ENCODE measurements at regions not wholly inside any gene's neighbourhood (a gene's known extent, or its start where the extent isn't known, plus 50 kb on each side); places are given as distances from the start of the nearest gene placed in this dataset.

DNA sequence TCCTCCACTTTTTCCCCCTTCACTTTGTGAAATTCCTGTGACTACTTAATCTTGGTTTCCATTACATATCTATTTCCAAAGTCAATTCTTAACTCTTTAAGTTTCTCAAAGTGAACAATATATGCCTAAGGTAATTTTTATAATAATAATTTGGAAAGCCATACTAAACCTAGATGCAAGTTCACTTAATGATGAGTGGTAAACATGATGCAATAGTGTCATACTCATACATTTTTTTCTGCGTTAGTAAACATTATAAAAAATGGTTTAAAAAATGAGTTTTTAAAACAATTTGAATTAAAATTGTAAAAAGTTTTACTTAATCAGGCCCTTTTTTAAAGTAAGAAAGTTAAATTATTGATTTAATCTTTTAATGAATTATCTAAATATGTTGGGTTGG, 659.4 kb upstream of the FZD8 start:
- no peak for DNase-seq (ENCODE audit: low spot score)

DNA sequence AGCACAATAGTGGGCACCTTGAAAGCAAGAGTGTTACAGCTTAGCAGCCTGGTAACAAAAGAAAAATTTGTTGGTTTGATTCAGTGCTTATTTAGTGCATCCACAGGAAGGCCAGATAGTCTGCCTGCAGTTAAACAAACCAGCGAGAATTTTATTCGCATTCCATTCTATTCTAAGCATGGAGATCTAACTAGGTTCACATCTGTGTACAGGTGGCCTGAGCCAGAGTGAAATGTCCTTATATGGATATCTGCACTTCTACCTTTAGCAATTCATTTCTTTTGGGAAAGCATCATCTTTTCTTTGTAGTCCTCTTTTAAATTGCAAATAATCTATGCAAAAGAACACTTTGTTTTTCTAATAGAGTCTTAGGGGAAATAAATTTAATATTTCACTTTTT, 659.0 kb upstream of the FZD8 start:
- DNase-seq (ENCODE audit: low spot score), result no peak

DNA sequence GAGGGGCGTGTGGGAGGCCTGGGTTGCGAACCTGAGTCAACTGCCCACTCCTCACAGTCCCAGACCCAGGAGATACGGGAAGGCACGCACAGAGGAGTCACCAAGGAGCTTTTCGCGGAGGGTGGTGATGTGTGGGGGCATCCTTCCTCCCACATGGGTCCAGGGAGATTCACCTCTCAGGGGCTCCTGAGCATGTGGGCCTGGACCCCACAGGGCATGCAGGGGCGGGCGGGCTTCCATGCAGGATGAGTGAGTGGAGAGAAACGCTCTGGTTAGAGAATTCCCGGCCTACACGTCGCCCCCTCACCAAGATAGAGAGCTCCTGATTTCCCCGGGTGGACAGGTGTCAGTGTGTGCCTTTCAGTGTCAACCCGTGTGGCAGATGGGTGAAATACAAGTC, 641.7 kb upstream of the FZD8 start:
- no peak for DNase-seq (ENCODE audit: low spot score)

DNA sequence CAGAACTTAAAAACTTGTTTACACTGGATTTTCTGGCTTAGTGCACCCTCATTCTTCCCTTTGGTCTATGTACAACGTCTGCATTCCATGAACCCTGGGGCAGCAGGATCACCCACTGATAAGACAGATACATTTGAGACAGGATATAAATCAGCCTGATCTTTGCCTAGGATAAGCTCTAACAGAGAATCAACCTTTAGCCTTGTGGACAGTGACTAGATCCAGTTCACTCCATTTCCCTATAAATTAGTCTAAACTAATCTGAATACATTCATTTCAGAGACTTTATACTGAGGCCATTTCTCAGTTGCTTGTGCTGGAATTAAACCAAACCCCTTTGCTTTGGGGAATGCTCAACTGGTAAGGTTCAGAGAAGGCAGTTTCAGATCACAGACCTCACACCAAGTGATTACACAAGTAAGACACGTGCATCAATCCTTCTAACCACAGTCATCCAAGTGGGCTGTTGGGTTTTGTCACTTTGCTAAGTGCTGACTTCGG, 639.8 kb upstream of the FZD8 start:
- DNase-seq (ENCODE audit: low spot score), result no peak

DNA sequence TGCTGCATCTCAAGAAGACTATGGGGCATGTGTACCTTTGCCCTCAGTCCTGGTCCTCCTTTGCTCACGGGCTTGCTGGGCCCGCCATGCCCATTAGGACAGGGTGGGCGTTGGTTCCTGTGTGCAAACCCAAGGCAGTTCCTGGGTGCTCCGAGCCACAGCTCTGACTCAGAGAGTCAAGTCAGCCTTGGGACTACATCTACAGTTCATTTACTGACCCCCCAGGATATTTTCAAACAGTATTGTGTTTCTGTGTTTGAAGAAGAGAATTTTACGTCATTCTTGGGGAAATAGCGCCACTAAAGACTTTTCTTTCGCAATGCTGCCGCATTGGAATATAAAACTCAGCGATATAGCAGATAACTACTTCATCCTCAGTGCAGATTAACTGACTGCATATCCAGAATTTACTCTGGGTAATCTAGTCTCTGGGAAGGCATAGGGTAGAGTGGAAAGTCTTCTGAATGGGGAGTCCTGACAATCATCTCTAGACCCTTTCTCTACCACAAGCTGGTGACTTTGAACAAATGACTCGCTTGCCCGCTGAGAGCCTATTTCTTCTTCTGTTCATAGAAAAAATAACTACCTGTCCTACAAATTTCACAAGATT, 638.9 kb upstream of the FZD8 start:
- no peak for DNase-seq (ENCODE audit: low spot score)

DNA sequence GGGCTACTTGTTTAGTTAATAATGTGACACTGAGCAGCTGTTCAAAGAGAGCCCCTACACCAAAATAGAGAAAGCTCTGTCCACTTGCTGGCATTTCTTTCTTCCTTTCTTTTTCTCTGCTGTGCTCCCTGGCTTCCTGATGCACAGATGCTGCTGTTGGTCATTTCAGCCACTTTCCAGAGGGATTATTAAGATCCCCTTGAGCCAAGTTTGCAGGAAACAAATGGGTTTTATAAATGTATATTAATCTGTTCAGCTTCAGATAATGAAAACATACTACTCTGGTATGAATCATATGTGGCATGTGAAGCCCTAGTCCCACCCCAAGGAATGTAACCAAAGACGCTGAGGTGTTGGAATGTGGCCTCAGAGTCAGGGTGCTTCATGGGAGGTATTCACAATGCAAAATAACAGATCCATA, 638.2 kb upstream of the FZD8 start:
- DNase-seq (ENCODE audit: low spot score), result no peak

DNA sequence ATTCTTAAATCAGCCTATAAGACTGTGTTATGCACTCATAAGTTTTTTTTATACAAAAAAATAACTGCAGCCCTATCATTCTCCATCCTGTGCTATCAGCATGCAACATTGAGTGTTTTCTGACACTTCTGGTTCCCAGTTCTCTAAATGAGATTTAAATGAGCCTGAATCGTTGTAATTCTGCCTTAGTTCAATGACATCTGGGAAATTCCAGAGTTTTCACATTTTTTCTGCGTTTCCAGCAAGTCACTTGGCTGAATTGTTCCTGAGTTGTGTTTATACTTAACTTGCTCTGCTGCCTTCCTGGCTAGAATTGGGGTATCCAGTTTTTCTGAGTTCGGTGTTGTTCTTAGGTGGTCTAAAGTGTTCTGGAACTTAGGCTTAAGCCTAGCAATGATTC, 636.1 kb upstream of the FZD8 start:
- no peak for DNase-seq (ENCODE audit: low spot score)

DNA sequence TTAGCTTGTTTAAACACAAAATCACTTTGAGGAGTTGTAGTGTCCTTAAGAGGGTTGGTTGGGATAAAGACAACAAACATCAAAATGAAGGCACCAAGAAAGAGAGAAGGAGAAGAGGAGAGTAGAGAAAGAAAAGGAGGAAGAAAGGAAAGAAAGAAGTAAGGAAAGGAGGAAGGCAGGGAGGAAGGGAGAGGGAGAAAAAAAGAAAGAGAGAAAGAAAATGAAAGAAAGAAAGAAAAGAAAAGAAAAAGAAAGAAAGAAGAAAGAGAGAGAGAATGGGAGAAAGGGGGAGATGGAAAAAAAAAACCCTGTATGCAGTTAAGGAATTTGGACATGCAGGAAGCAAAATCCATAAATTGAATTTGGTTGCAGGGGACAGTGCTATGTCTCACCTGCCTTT, 635.4 kb upstream of the FZD8 start:
- no peak for DNase-seq (ENCODE audit: low spot score)

DNA sequence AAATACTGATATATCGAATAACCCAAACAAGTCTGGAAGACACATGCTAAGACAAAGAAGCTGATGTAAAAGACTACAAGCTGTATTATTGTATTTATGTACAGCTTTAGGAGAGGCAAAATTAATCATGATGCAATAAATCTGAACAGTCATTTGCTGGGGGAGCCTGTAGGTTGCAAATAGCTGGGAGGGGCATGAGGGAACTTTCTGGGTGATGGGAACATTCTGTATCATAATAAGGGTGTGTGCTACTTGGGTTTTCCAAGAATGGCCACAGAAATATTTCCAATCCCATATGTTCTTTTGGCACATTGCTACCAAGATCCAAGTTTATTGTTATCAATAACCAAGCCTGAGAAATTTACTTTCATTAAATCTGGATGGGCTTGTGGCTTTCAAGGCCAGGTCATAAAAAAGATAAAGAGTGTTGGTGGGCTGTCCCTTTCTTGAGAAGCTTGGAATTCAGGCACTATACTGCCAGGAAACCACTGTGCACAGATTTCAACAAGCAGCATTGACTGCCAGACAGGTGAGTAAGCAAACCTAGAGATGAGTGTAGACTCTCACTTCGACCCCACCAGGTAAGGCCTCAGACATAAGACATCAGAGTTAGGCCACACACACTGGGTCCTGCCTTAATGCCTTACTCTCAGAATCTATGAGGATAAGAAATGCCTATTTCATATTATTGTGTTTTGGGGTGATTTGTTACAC, 629.7 kb upstream of the FZD8 start:
- no peak for DNase-seq (ENCODE audit: low spot score)

DNA sequence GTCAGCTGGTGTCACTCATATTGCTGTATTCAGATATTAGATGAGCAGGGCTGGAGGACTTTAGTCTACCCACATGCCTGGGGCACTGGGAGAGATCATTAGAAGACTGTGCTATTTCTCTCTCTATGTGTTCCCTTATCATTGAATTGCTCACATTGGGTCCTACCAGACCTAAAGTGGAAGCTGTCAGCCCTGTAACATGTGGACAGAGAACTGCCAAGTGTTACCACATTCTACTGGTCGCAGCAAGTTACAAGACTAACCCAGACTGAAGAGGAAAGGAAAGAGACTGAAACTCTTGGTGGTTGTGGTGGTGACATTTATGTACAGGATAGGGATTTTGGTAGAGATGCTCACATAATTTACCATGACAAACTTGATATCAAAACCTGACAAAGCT, 627.1 kb upstream of the FZD8 start:
- no peak for DNase-seq (ENCODE audit: low spot score)

DNA sequence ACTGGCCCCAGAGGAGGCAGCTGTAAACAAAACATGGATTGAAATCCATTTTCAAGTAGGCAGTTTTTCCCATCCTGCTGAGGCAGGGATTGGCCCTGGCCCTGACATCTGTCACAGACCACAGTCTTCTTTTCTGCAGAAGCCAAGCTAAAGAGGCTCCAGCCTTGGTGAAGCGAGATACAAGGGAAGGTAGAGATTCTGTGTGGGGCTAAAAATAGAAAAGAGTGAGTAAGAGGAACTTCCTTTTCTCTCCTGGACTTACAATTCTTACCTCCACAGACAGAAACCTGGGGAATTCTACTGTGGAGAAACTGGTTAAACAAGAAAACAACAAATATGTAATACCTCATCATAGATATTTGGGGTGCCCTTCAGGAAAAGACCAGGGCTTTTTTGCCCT, 624.8 kb upstream of the FZD8 start:
- no peak for DNase-seq (ENCODE audit: low spot score)

DNA sequence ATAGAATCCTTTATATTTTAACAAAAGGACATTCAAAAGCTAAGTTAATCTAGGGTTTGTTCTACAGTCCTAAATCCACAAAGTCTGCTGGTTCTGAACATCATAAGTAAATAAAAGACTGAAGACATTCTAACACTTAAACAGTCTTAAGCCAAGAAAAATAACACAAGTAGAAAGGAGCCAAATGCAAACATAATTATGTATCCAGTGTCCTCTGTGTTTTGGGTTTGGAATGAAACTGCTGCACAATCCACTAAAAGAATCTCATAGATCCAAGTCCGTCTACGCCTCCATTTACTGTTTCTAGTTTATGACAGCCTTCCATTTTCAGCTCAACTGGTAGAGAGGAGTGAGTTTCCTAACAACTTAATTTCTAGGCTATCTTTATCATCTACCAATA, 623.6 kb upstream of the FZD8 start:
- no peak for DNase-seq (ENCODE audit: low spot score)

DNA sequence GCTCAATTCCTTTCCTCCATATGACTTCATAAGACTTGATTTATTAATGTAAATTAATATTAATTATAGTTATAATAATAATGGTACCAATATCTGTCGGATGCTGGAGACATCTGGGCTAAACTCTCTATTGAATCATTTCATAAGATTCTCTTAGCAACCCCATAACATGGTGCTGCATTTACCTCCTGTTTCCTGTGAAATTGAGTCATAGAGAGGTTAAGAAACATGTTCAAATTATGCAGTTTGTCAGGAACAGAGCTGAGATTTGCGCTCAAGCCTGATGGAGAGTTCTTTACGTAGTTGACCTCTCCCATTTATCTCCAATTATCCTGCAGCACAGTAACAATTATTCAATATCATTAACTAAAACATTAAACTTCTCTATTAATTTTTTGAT, 621.8 kb upstream of the FZD8 start:
- no peak for DNase-seq (ENCODE audit: low spot score)

DNA sequence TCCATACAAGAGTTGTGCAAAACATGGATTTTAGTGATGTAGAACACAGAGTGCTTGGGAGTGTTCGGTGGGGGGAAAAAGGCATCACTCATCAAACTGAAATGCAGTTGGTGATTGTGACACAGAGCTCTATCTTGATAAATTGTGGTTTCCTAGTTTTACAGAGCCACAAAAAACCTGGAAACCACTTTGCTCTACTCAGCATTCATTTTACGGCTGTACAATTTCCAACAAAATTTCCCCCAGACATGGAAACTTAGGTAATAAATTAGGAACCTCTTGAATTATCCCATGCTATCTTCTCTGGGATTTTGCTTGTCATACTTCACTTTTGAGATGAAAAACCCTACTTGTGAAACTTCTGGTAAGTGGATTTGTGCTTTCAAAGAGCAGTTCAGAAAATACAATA, 614.9 kb upstream of the FZD8 start:
- no peak for DNase-seq (ENCODE audit: low spot score)

DNA sequence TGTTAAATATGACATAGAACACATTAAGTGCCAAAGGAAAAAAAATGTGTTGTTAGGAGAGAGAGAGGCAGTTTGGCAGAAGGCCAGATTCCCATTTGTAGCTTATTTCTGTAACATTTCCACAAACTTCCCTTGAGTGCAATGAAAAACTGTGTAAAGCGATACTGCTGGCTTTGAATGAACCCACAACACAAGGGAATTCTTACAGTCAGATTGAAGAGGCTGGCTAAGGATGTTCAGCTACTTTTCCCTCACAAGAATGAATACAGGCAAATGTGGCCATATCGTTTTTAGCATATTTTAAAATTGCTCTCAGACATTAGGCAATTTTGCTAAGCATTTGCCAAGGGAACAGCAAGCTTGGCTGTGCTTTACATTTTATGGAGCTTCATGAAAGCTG, 614.1 kb upstream of the FZD8 start:
- no peak for DNase-seq (ENCODE audit: low spot score)

DNA sequence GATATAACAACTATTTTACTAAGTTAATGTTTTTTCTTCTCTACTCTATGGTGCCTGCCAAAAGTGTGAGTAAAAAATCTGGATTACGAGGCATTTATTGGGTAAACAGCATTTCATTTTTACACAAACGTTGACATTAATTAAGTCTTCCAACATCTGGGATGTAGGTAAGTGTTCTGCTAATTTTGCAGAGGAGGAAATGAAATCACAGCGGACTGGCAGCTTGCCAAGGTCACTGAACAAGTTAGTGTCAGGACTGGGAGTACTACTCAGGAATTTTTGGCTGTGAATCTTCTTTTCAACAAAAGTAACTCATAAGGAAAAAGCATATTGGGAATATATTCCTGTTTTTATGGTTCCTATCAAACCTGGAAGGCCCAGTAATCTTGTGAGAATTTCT, 612.1 kb upstream of the FZD8 start:
- no peak for DNase-seq (ENCODE audit: low spot score)

DNA sequence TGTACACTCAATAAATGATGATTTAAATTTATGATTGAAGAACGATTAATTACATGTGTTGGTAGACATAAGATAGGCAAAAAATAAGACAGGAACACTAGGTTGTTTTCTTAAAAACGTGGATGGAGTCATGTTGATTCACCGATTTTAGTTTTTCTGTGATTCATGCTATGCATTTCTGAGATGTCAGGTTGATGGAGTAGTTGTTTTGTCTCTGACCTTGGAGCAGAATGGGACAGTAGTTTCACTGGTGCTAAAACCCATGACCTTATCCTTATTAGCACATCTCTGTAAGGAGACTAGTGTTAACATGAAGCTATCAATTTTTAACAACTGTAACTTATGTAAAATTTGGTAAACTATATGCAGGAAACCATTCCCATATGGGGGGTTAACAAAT, 611.6 kb upstream of the FZD8 start:
- DNase-seq (ENCODE audit: low spot score), result no peak

DNA sequence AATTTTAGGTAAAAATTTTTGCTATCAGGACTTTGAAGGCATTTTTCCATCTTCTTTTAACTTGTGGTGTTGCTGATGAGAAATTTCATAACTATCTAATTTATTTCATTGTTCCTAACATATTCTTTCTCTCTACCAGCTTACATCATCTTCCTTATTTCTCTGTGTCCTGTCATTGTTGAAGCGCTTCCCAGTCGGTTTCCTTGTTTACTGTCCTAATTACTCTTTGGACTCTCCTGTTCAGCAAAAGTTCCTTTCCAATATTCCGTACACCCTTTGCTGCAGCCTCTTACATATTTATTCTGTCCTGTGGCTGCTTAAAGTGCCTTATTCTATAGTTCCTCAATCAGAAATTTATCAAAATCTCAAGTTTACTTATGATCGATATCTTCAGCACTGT, 609.0 kb upstream of the FZD8 start:
- DNase-seq (ENCODE audit: low spot score), result no peak

DNA sequence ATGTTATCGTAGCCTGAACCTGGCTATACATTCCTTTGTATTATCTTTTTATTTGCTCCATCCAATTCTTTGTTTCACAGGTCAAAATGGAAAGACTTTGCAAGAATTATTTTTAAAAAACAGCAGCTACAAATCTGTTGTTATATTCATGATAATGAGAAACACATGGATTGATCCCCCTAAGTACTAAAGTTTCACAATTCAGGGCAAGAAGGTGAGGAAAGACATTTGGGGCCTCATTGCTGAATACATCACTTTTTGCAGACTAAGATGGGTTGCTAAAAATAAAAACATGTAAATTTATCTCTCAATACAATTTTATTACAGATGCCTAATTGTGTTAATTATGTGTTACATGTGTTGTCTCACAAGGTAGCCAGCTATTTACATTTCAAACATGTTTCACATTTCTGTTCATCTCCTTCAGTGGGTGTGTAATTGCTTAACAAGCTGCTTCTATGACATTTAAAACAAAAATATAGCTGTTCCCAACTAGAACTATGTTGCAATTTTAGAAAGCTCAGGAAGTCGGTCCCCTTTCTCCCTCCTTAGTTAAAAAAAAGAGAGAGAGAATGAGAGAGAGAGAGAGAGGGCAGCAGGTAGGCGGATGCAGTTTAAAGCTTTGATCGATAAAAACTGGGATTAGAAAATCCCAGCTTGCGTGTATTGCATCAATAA, 606.3 kb upstream of the FZD8 start:
- DNase-seq (ENCODE audit: low spot score), result no peak

DNA sequence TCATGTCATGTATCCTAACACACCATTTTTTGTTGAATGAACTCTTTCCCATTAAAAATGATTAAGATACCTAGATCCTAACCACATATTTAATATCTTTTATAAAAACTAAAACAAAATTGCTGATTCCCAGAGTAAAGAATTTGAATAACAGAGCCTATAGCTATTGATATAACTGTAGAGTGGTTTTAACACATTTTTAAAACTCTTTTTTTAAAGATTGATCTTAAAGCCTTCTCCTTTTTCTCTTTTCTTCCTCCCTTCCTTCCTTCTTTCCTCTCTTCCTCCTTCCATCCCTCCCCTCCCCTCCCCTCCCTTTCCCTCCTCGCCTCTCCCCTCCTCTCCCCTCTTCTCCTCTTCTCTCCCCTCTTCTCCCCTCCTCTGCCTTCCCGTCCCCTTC, 605.4 kb upstream of the FZD8 start:
- no peak for DNase-seq (ENCODE audit: low spot score)

DNA sequence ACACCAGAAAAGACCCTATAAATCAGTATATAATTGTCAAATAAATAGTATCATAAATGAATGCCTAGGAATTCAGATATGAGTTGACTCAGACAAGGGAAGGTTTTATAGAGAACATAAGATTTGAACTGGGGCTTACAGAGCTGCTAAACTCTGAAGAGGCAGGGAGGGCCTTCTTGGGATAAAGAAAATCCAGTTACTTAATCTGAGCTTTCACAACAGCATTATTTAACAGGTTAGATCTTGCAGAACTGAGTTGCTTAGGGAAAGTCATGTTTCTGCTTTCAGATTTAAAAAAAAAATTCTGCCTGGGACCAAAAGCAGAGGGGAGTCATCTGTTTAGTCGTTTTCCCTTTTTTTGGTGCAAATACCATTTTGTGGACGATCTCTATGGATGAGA, 594.8 kb upstream of the FZD8 start:
- DNase-seq (ENCODE audit: low spot score), result no peak

DNA sequence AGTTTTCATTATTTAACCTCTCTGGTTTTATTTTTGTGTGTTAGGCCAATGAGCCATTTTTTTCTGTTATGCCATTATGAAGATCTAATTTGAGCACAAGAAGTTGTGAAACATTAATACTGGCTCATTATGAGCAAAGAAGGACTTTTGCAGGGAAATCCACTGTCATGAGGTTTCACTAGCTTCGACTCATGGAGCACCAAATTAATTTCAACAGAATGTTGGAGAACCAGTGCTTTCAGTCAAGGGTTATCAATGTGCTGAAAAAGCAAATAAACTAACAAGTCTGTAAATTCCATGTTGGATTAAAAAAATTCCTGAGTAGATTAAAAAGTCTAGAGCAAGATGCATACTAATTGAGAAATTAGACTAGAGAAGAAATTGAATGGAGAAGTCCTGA, 594.2 kb upstream of the FZD8 start:
- DNase-seq (ENCODE audit: low spot score), result no peak

DNA sequence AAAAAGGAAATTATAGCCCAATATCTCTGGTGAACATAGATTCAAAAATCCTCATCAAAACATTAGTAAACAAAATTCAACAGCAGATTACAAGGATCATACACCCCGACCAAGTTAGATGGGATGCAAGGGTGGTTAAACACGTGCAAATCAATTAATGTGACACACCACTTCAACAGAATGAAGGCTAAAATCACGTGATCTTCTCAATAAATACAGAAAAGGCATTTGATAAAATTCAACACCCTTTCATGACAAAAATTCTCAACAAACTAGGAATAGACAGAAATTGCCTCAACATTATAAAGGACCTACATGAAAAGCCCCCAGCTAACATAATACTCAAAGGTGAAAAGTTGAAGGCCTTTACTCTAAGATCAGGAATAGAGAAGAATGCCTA, 590.8 kb upstream of the FZD8 start:
- no peak for DNase-seq (ENCODE audit: low spot score)

Data from hematopoietic multipotent progenitor cell treated with erythropoietin and hydrocortisone succinate and interleukin-3 and kit ligand, for 15 days (in vitro differentiated cells).